Gastroesophageal sphincter (tissue), 3 donors: ENCODE measurements at regions not wholly inside any gene's neighbourhood (a gene's known extent, or its start where the extent isn't known, plus 50 kb on each side); places are given as distances from the start of the nearest gene placed in this dataset.

Source experiments
- POLR2A ChIP-seq, 2 donors: fragments of 450-650 bp; IDR thresholded peaks; one replicate each; pipeline ENCODE4 v1.6.1; 2017; ENCODE audit warnings: antibody characterized with exemption in 2 of 2, mild to moderate bottlenecking in 2 of 2, moderate library complexity in 1 of 2
- POLR2AphosphoS5 ChIP-seq: sonication (generic); formaldehyde crosslinking; IDR thresholded peaks from one replicate; pipeline ENCODE4 v1.6.1; 2017; ENCODE audit warnings: antibody characterized with exemption
- TF ChIP-seq, protein P1 (sequence below), 4 experiments: fragments of 200-600 bp in 2 of 4; fragments of 450-650 bp in 2 of 4; sonication (generic) in 1 of 4; IDR thresholded peaks; one replicate each; pipeline ENCODE4 v1.5.1; 2017 to 2019; ENCODE audit warnings: antibody characterized with exemption in 4 of 4, mild to moderate bottlenecking in 2 of 4, moderate library complexity in 2 of 4

DNA sequence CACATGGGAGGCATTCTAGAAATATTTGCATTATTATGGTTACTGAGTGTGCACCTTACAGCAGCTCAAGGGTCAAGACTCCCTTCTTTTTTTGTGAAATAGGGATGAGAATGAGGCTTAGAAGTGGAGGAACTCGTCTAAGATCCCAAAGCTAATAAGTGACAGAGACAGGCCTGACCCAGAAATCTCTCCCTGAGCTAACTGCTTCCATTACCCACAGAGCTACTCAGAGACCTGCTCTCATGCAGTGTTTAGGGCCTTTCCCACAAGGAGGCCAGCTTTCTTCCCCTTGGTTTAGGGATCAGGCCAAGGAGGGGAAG lies 301.7 kb downstream of the RPS24 start:
- TF ChIP-seq, protein P1, sequence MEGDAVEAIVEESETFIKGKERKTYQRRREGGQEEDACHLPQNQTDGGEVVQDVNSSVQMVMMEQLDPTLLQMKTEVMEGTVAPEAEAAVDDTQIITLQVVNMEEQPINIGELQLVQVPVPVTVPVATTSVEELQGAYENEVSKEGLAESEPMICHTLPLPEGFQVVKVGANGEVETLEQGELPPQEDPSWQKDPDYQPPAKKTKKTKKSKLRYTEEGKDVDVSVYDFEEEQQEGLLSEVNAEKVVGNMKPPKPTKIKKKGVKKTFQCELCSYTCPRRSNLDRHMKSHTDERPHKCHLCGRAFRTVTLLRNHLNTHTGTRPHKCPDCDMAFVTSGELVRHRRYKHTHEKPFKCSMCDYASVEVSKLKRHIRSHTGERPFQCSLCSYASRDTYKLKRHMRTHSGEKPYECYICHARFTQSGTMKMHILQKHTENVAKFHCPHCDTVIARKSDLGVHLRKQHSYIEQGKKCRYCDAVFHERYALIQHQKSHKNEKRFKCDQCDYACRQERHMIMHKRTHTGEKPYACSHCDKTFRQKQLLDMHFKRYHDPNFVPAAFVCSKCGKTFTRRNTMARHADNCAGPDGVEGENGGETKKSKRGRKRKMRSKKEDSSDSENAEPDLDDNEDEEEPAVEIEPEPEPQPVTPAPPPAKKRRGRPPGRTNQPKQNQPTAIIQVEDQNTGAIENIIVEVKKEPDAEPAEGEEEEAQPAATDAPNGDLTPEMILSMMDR (IDR thresholded peaks at IDR 0.05) = no peak
- TF ChIP-seq POLR2AphosphoS5 (no peak), POLR2A (IDR thresholded peaks at IDR 0.05) (no peak)
